Caco-2 (cell line): ENCODE measurements at regions not wholly inside any gene's neighbourhood (a gene's known extent, or its start where the extent isn't known, plus 50 kb on each side); places are given as distances from the start of the nearest gene placed in this dataset.

Experiments
- BruUV-seq: library from RNA; stranded (reverse); fragments of 400-500 nt; replicated peaks from 2 replicates; lab custom pipeline; 2021; lab: Mats Ljungman, UMichigan
- CTCF ChIA-PET: fragments of 300-600 bp; sonication (Branson Sonifier 250); formaldehyde crosslinking; loops from one replicate; lab custom pipeline; 2022; ENCODE audit warnings: antibody characterized with exemption; lab: Charles Lee
- POLR2A ChIA-PET: fragments of 300-600 bp; sonication (Branson Sonifier 250); formaldehyde crosslinking; loops from one replicate; lab custom pipeline; 2022; ENCODE audit warnings: antibody characterized with exemption; lab: Charles Lee
- DNase-seq, 2 experiments: peaks; one replicate each; pipeline versions ENCODE4 v3.0.0 to v3.0.0-alpha.2; 2020 to 2022
- H3K27me3 ChIP-seq: replicated peaks from 2 replicates; pipeline ENCODE4 v1.6.0; 2011; ENCODE audit warnings: low read length; ENCODE audit not compliant: control insufficient read depth, insufficient read depth
- H3K36me3 ChIP-seq: 2 replicates; pipeline ENCODE4 v1.5.1; 2011; ENCODE audit warnings: low read length; ENCODE audit not compliant: control insufficient read depth, insufficient read depth
- H3K4me1 ChIP-seq: fragments of 250-450 bp; sonication (Bioruptor Pico); 2 replicates; pipeline ENCODE4 v1.5.1; 2020; ENCODE audit warnings: mild to moderate bottlenecking
- H3K4me3 ChIP-seq: 2 replicates; pipeline ENCODE4 v1.5.1; 2011; ENCODE audit warnings: low read depth, mild to moderate bottlenecking, control low read depth, low read length
- H3K9me3 ChIP-seq: fragments of 250-450 bp; sonication (Bioruptor Pico); 2 replicates; pipeline ENCODE4 v1.5.1; 2020; ENCODE audit warnings: mild to moderate bottlenecking, moderate library complexity
- H3K27ac Mint-ChIP-seq: one replicate; pipeline ENCODE4 v1.8.0; 2022; ENCODE audit warnings: mixed read lengths; ENCODE audit not compliant: unreplicated experiment
- H3K27me3 Mint-ChIP-seq: one replicate; pipeline ENCODE4 v1.8.0; 2022; ENCODE audit warnings: mixed read lengths; ENCODE audit not compliant: insufficient read depth, unreplicated experiment
- H3K36me3 Mint-ChIP-seq: one replicate; pipeline ENCODE4 v1.8.0; 2022; ENCODE audit warnings: mild to moderate bottlenecking, mixed read lengths; ENCODE audit not compliant: insufficient read depth, unreplicated experiment
- H3K4me1 Mint-ChIP-seq: one replicate; pipeline ENCODE4 v1.8.0; 2022; ENCODE audit warnings: low read depth, mixed read lengths; ENCODE audit not compliant: unreplicated experiment
- H3K4me3 Mint-ChIP-seq: one replicate; pipeline ENCODE4 v1.8.0; 2022; ENCODE audit warnings: mild to moderate bottlenecking, moderate library complexity, mixed read lengths; ENCODE audit not compliant: unreplicated experiment
- H3K9me3 Mint-ChIP-seq: one replicate; pipeline ENCODE4 v1.8.0; 2022; ENCODE audit warnings: mixed read lengths; ENCODE audit not compliant: unreplicated experiment
- CTCF ChIP-seq, 2 experiments: fragments of 200-600 bp in 1 of 2; IDR thresholded peaks; 1 replicate in 1 of 2; 2 replicates in 1 of 2; pipeline versions ENCODE4 v1.5.1 to v1.8.0; 2011 to 2022; ENCODE audit warnings: antibody characterized with exemption in 1 of 2, control low read depth in 1 of 2, inconsistent platforms in 1 of 2, low read depth in 1 of 2, low read length in 1 of 2, mild to moderate bottlenecking in 1 of 2, moderate library complexity in 1 of 2; ENCODE audit not compliant: insufficient read depth in 1 of 2, severe bottlenecking in 1 of 2, unreplicated experiment in 1 of 2
- intact Hi-C: fragments of 100-400 bp; cut with micrococcal nuclease; formaldehyde crosslinking; loops from one replicate; pipeline ENCODE4 v1.10.0; 2022; ENCODE audit not compliant: unreplicated experiment

DNA sequence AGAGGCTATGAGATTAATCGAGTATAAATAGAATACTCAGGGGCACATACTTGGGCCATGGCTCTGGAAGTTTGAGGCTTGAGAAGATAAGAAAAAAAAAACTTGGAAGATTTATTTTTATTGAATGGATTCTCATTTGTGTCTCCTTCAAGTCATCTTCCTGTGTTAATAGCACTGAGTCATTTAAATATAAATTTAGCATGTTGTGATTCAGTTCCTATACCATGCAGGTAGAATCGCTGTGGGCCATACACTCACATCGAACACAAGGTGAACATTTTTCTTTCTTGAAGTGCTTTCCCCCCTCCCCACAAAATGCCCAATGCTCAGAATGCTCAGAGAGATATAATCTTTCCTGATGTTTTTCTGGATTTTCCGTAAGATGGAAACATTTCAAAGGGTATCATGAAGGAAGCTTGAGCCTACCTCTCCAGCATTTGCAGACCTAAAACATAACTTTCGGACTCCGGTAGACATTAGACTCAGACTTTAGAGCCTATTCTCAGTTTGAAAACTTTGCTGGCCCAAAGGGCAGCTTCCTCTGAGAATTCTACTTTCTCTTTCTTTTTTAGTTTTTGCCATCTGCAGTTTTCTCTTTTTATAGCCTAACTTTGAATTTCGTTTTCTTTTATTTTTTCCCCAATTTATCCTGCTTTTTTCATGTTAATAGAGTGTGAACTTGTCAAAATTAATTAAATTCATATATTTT, 737.6 kb upstream of the NUDT12 start:
- Mint-ChIP-seq H3K27me3 (no peaks in the 10 kb centered on the region), H3K36me3 (no peaks in the 10 kb centered on the region), H3K9me3 (no peaks in the 10 kb centered on the region), H3K4me1 (peaks cover 12% of the 10 kb centered on the region), H3K4me3 (no peak overlapping the region), H3K27ac (no peak overlapping the region)
- BruUV-seq: no TSS peak
- ChIA-PET CTCF (no interaction called here), POLR2A (no interaction called here)
- no peak for DNase-seq
- no peaks in the 10 kb centered on the region for H3K27me3 ChIP-seq
- TF ChIP-seq CTCF (IDR thresholded peaks at IDR 0.05; ENCODE audit: insufficient read depth in 1 of 2, low read depth in 1 of 2, low read length in 1 of 2, severe bottlenecking in 1 of 2, unreplicated experiment in 1 of 2): no peak
- intact Hi-C loops: no loop called here
- H3K4me3 ChIP-seq: no peak overlapping the region
- H3K4me1 ChIP-seq: peaks cover 7% of the 10 kb centered on the region; the same call in 1 of the 2 replicates
- no peaks in the 10 kb centered on the region for H3K36me3 ChIP-seq
- H3K9me3 ChIP-seq: no peaks in the 10 kb centered on the region

DNA sequence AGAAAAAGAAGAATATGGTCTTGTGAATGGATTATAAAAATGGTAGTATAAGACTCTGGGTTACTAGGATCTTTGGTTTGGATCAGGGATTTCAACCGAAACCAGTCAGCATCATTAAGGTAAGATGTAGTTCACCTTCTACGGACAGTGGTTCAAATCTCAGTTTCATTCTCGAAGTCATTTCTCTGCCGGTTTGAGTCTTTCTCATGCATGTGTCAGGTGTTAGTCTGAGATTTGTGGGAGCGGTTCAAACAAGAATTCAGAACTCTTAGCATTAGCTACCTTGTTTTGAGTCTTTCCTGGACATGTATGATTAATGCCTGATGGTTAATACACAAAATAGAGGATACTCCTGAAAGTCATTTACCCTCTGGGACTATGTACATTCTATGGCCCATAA, 735.9 kb upstream of the NUDT12 start:
- no peak for TF ChIP-seq CTCF (IDR thresholded peaks at IDR 0.05; ENCODE audit: insufficient read depth in 1 of 2, low read depth in 1 of 2, low read length in 1 of 2, severe bottlenecking in 1 of 2, unreplicated experiment in 1 of 2)
- H3K4me1 ChIP-seq: peaks cover 7% of the 10 kb centered on the region; the same call in 1 of the 2 replicates
- H3K27ac Mint-ChIP-seq: no peak overlapping the region
- CTCF ChIA-PET: no interaction called here
- intact Hi-C loops: no loop called here
- no peak overlapping the region for H3K4me3 ChIP-seq
- H3K4me3 Mint-ChIP-seq: no peak overlapping the region
- H3K36me3 Mint-ChIP-seq: no peaks in the 10 kb centered on the region
- H3K36me3 ChIP-seq: no peaks in the 10 kb centered on the region
- H3K27me3 Mint-ChIP-seq: no peaks in the 10 kb centered on the region
- no peak for DNase-seq
- no peaks in the 10 kb centered on the region for H3K9me3 ChIP-seq
- peaks cover 17% of the 10 kb centered on the region for H3K4me1 Mint-ChIP-seq
- no peaks in the 10 kb centered on the region for H3K27me3 ChIP-seq
- POLR2A ChIA-PET: no interaction called here
- H3K9me3 Mint-ChIP-seq: no peaks in the 10 kb centered on the region
- no TSS peak for BruUV-seq

- no peaks in the 10 kb centered on the region for H3K27me3 ChIP-seq
- intact Hi-C loops: no loop called here
- Mint-ChIP-seq H3K36me3 (no peaks in the 10 kb centered on the region), H3K27ac (peak overlapping the region; percentile 7), H3K27me3 (no peaks in the 10 kb centered on the region), H3K9me3 (no peaks in the 10 kb centered on the region), H3K4me1 (peaks cover 17% of the 10 kb centered on the region), H3K4me3 (no peak overlapping the region)
- ChIA-PET CTCF (no interaction called here), POLR2A (no interaction called here)
- no peaks in the 10 kb centered on the region for H3K36me3 ChIP-seq
- no TSS peak for BruUV-seq
- no peaks in the 10 kb centered on the region for H3K9me3 ChIP-seq
- TF ChIP-seq CTCF (IDR thresholded peaks at IDR 0.05; ENCODE audit: insufficient read depth in 1 of 2, low read depth in 1 of 2, low read length in 1 of 2, severe bottlenecking in 1 of 2, unreplicated experiment in 1 of 2): no peak
- H3K4me1 ChIP-seq: peaks cover 7% of the 10 kb centered on the region; the same call in 1 of the 2 replicates
- H3K4me3 ChIP-seq: no peak overlapping the region
- no peak for DNase-seq
Measured at GRCh38 chr5:104297076-104297475, 734.5 kb upstream of the NUDT12 start.
